Erythroblast (primary cell): ENCODE measurements at regions not wholly inside any gene's neighbourhood (a gene's known extent, or its start where the extent isn't known, plus 50 kb on each side); places are given as distances from the start of the nearest gene placed in this dataset.

Source experiments
- GATA1 ChIP-seq: IDR thresholded peaks from 2 replicates; pipeline ENCODE4 v1.6.1; 2011; ENCODE audit warnings: low read depth, mild to moderate bottlenecking, control low read depth, low read length, moderate library complexity
- POLR2A ChIP-seq: IDR thresholded peaks from 2 replicates; pipeline ENCODE4 v1.6.1; 2011; ENCODE audit warnings: mild to moderate bottlenecking, low read length

GRCh38 chr2:145743011-145743410, 1223.1 kb upstream of the ZEB2 start:
- TF ChIP-seq POLR2A (no peak), GATA1 (no peak)
